MCF 10A (cell line): ENCODE measurements at regions not wholly inside any gene's neighbourhood (a gene's known extent, or its start where the extent isn't known, plus 50 kb on each side); places are given as distances from the start of the nearest gene placed in this dataset.

Experiments used
- BruUV-seq: library from RNA; stranded (reverse); fragments of 400-500 nt; replicated peaks from 2 replicates; lab custom pipeline; 2021; lab: Mats Ljungman, UMichigan
- CTCF ChIA-PET: fragments of 300-600 bp; sonication (Branson Sonifier 250); formaldehyde crosslinking; extraction: SDS; loops from one replicate; lab custom pipeline; 2021; ENCODE audit warnings: antibody characterized with exemption, inconsistent platforms; lab: Yijun Ruan, JAX
- POLR2A ChIA-PET: fragments of 300-600, 350-650 bp; sonication (Branson Sonifier 250); formaldehyde crosslinking; extraction: SDS; loops from one replicate; lab custom pipeline; 2020; ENCODE audit warnings: antibody characterized with exemption, inconsistent platforms; lab: Yijun Ruan, JAX
- DNase-seq: peaks from one replicate; pipeline ENCODE4 v3.0.0-alpha.2; 2018; ENCODE audit not compliant: unreplicated experiment
- H3K27ac Mint-ChIP-seq: one replicate; pipeline ENCODE4 v1.8.0; 2022; ENCODE audit warnings: mild to moderate bottlenecking, low read depth, mixed read lengths; ENCODE audit not compliant: unreplicated experiment
- H3K27me3 Mint-ChIP-seq: one replicate; pipeline ENCODE4 v1.8.0; 2022; ENCODE audit warnings: mixed read lengths; ENCODE audit not compliant: insufficient read depth, unreplicated experiment
- H3K36me3 Mint-ChIP-seq: one replicate; pipeline ENCODE4 v1.8.0; 2022; ENCODE audit warnings: mild to moderate bottlenecking, moderate library complexity, mixed read lengths; ENCODE audit not compliant: insufficient read depth, unreplicated experiment
- H3K4me1 Mint-ChIP-seq: one replicate; pipeline ENCODE4 v1.8.0; 2022; ENCODE audit warnings: mixed read lengths; ENCODE audit not compliant: insufficient read depth, unreplicated experiment
- H3K4me3 Mint-ChIP-seq: one replicate; pipeline ENCODE4 v1.8.0; 2022; ENCODE audit warnings: mild to moderate bottlenecking, moderate library complexity, mixed read lengths; ENCODE audit not compliant: unreplicated experiment
- H3K9me3 Mint-ChIP-seq: one replicate; pipeline ENCODE4 v1.8.0; 2022; ENCODE audit warnings: mixed read lengths; ENCODE audit not compliant: unreplicated experiment
- intact Hi-C: fragments of 100-400 bp; cut with micrococcal nuclease; formaldehyde crosslinking; loops from 2 replicates; pipeline ENCODE4 v1.14.1; 2022
- TF ChIP-seq, protein P1 (sequence below): fragments of 200-600 bp; IDR thresholded peaks from one replicate; pipeline ENCODE4 v1.8.0; 2022; ENCODE audit warnings: antibody characterized with exemption, mild to moderate bottlenecking; ENCODE audit not compliant: unreplicated experiment

DNA sequence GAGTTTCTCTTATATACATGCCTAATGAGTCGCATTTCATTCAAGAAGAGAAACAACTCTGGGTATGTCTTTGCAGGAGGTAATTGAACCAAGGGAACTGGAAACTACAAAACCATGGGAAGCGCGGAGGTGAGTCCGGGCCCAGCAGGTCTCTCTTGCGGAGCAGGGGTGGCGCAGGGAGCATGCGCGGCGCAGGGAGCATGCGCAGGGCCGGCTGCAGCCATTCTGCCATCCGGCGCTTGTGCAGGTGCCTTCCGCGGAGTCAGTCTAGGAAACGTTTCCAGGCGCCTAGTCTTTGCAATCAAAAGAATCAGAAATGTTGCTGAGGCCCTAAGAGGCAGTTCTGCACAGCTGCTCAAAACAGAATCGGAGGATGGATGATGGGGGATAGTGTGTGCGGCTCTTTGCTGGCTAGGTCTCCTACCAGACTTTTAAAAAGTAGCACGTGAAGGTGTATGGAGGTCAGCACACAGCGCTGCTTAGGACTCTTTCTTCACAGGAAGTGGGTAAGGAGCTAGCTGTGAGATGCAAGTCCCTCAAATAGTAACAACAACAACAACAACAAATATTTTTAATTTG is 433.8 kb upstream of the FAT1 start:
- Mint-ChIP-seq H3K4me3 (no peak overlapping the region), H3K36me3 (no peaks in the 10 kb centered on the region), H3K4me1 (no peaks in the 10 kb centered on the region), H3K27me3 (no peaks in the 10 kb centered on the region), H3K9me3 (no peaks in the 10 kb centered on the region), H3K27ac (no peak overlapping the region)
- TF ChIP-seq, protein P1, sequence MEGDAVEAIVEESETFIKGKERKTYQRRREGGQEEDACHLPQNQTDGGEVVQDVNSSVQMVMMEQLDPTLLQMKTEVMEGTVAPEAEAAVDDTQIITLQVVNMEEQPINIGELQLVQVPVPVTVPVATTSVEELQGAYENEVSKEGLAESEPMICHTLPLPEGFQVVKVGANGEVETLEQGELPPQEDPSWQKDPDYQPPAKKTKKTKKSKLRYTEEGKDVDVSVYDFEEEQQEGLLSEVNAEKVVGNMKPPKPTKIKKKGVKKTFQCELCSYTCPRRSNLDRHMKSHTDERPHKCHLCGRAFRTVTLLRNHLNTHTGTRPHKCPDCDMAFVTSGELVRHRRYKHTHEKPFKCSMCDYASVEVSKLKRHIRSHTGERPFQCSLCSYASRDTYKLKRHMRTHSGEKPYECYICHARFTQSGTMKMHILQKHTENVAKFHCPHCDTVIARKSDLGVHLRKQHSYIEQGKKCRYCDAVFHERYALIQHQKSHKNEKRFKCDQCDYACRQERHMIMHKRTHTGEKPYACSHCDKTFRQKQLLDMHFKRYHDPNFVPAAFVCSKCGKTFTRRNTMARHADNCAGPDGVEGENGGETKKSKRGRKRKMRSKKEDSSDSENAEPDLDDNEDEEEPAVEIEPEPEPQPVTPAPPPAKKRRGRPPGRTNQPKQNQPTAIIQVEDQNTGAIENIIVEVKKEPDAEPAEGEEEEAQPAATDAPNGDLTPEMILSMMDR, result no peak
- ChIA-PET CTCF (interaction anchor here (0.9 kb wide), 1 partner anchor 9 kb away, joined by 4 read pairs; no protein-coding TSS in a partner anchor), POLR2A (no interaction called here)
- intact Hi-C loops, result no loop called here
- DNase-seq, result no peak
- BruUV-seq, result no TSS peak

DNA sequence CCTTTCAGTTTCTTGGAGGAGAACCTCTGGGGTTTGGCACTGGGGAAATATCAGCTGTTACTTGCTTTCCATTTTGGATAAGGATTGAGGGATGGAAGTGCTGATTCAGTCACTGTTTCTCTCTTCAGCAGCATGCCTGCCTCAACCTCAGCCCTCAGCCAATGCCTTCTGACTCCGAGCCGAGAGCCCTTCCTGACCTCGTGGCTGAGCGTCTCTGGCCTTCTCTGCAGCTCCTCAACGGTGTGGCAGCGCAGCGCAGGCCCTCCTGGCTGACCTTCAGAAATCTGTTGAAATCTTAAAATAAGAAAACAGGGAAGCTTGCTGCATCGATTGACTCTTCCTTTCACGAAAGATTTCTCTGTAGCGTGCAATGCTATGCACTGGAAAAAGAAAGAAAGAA is 434.3 kb upstream of the FAT1 start:
- Mint-ChIP-seq H3K9me3 (no peaks in the 10 kb centered on the region), H3K4me1 (no peaks in the 10 kb centered on the region), H3K36me3 (no peaks in the 10 kb centered on the region), H3K4me3 (no peak overlapping the region), H3K27me3 (no peaks in the 10 kb centered on the region), H3K27ac (no peak overlapping the region)
- intact Hi-C loops, result no loop called here
- CTCF ChIA-PET, result interaction anchor here (0.9 kb wide), 1 partner anchor 8 kb away, joined by 4 read pairs; no protein-coding TSS in a partner anchor
- POLR2A ChIA-PET, result no interaction called here
- TF ChIP-seq, protein P1, result no peak
- DNase-seq, result no peak
- no TSS peak for BruUV-seq

DNA sequence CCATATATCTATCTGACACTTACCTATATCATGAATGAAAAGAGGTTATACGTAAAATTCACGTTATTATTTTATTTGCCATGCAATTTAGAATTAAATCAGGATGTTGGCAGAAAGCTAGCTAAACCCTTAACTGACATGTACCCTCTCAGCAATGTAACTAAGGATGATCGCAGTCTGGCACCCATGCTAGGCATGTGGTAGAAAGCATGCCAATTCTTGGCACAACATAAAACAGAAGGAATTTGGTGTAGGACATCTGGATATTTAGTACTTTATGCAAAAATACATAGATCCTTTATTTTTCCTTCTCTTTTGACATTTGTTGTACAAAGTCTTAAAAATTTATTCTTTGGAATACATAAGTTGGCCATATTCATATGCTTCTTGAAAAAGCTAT is 436.8 kb upstream of the FAT1 start:
- Mint-ChIP-seq H3K27me3 (no peaks in the 10 kb centered on the region), H3K4me3 (no peak overlapping the region), H3K9me3 (no peaks in the 10 kb centered on the region), H3K4me1 (no peaks in the 10 kb centered on the region), H3K36me3 (no peaks in the 10 kb centered on the region), H3K27ac (no peak overlapping the region)
- DNase-seq, result no peak
- TF ChIP-seq, protein P1, result no peak
- intact Hi-C loops, result no loop called here
- no TSS peak for BruUV-seq
- ChIA-PET CTCF (interaction anchor here (0.5 kb wide), 1 partner anchor 435 kb away, joined by 3 read pairs; no protein-coding TSS in a partner anchor), POLR2A (no interaction called here)

DNA sequence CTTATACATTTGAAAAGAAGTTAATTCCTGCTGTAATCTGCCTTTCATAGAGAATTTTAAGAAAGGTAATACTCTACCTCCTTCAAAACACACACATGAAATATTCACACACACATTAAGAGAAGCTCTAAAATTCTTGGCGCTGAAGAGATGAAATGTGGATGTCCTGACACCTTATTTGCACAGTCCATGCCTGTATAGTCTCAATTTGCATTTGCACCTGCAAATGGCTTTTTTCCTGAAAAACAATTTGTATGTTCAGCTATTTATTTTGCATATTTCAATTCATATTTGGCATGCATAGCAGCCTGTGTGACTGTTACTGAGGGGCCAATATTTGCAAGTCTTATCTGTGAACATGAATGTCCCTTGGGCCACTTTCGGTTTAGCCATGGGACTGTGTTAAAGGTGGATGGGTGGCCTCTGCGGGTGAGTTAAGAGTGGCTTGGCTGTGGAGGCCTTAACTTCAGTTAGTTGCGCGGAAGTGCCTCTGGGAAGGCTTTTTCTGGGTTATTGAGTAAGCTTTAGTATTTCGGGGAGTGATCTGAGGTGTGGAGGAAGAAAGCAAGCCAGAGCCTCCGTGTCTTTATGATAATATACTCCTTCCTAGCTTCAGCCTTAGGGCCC is 443.3 kb upstream of the FAT1 start:
- Mint-ChIP-seq H3K27me3 (no peaks in the 10 kb centered on the region), H3K27ac (no peak overlapping the region), H3K4me1 (peaks cover 10% of the 10 kb centered on the region), H3K4me3 (no peak overlapping the region), H3K9me3 (no peaks in the 10 kb centered on the region), H3K36me3 (no peaks in the 10 kb centered on the region)
- intact Hi-C loops, result no loop called here
- BruUV-seq, result no TSS peak
- TF ChIP-seq, protein P1, result no peak
- DNase-seq, result no peak
- POLR2A ChIA-PET, result interaction anchor here (0.6 to 0.9 kb wide), 3 partner anchors 42 to 67 kb away, joined by 3 read pairs; no protein-coding TSS in a partner anchor
- CTCF ChIA-PET, result interaction anchor here (0.6 to 1.3 kb wide), 2 partner anchors 9 to 24 kb away, joined by 3 to 4 read pairs; no protein-coding TSS in a partner anchor
